HepG2 (cell line): ENCODE measurements at regions not wholly inside any gene's neighbourhood (a gene's known extent, or its start where the extent isn't known, plus 50 kb on each side); places are given as distances from the start of the nearest gene placed in this dataset.
"Not testable (repeated sequence)": the region's sequence is repeated elsewhere in the genome, so short reads cannot be mapped to it uniquely, and the experiment has no call there.

Experiments
- ATAC-seq: fragments of 200-7000 bp; cut with Tn5 transposase; 3 replicates; pipeline ENCODE4 v1.9.1; 2020; ENCODE audit warnings: mild to moderate bottlenecking, moderate library complexity
- BruUV-seq: library from RNA; stranded (reverse); fragments of 400-500 nt; replicated peaks from 2 replicates; lab custom pipeline; 2021; lab: Mats Ljungman, UMichigan
- CTCF ChIA-PET: fragments of 300-600 bp; formaldehyde crosslinking; extraction: SDS; loops from one replicate; lab custom pipeline; 2021; ENCODE audit warnings: low total read pairs, inconsistent platforms, low intra/inter-chr PET ratio; lab: Yijun Ruan, JAX
- POLR2A ChIA-PET: fragments of 350-600 bp; sonication (Branson Sonifier 250); formaldehyde crosslinking; loops from one replicate; lab custom pipeline; 2020; ENCODE audit warnings: antibody characterized with exemption, inconsistent platforms; lab: Yijun Ruan, JAX
- DNase-seq: peaks from one replicate; pipeline ENCODE4 v3.0.0-alpha.2; 2015; ENCODE audit warnings: low spot score
- FAIRE-seq: peaks from 3 replicates; lab custom pipeline; 2011; peaks lifted over from hg19 to GRCh38; lab: Jason Lieb, UNC
- H2AFZ ChIP-seq: one replicate; pipeline ENCODE4 v1.6.1; 2011; ENCODE audit warnings: low read length, inconsistent platforms
- H3K27ac ChIP-seq: fragments of 300-600 bp; 3 replicates; pipeline ENCODE4 v1.8.0; 2011; ENCODE audit warnings: mixed run types, mild to moderate bottlenecking, mixed read lengths, low read length, inconsistent platforms; ENCODE audit not compliant: insufficient read depth; ENCODE audit errors: extremely low read length
- H3K27me3 ChIP-seq, 2 experiments: fragments of 200-600 bp in 1 of 2; 2 replicates in 1 of 2; 3 replicates in 1 of 2; pipeline versions ENCODE4 v1.6.0 to v1.8.0; 2011; ENCODE audit warnings: low read length in 2 of 2, mild to moderate bottlenecking in 2 of 2, moderate library complexity in 2 of 2, inconsistent platforms in 1 of 2; ENCODE audit not compliant: insufficient read depth in 2 of 2, control insufficient read depth in 1 of 2
- H3K36me3 ChIP-seq, 2 experiments: fragments of 200-600 bp in 1 of 2; replicated peaks in 1 of 2; 2 replicates in 1 of 2; 3 replicates in 1 of 2; pipeline versions ENCODE4 v1.5.1 to v1.8.0; 2011; ENCODE audit warnings: low read length in 2 of 2, inconsistent platforms in 1 of 2; ENCODE audit not compliant: insufficient read depth in 2 of 2, control insufficient read depth in 1 of 2
- H3K4me1 ChIP-seq: 2 replicates; pipeline ENCODE4 v1.5.1; 2012; ENCODE audit warnings: low read length, inconsistent platforms; ENCODE audit not compliant: insufficient read depth
- H3K4me2 ChIP-seq: 2 replicates; pipeline ENCODE4 v1.6.0; 2011; ENCODE audit warnings: low read depth, low read length, inconsistent platforms
- H3K4me3 ChIP-seq, 3 experiments: fragments of 200-600 bp in 1 of 3; sonication (generic), shearing (Covaris generic) in 1 of 3; replicated peaks in 1 of 3; 2 replicates each; pipeline ENCODE4 v1.5.1; 2011 to 2016; ENCODE audit warnings: low read length in 3 of 3, inconsistent platforms in 2 of 3, low read depth in 2 of 3, mild to moderate bottlenecking in 2 of 3, control low read depth in 1 of 3, mixed read lengths in 1 of 3; ENCODE audit not compliant: insufficient read depth in 1 of 3
- H3K79me2 ChIP-seq: one replicate; pipeline ENCODE4 v1.6.1; 2011; ENCODE audit warnings: low read length, inconsistent platforms; ENCODE audit not compliant: insufficient read depth
- H3K9ac ChIP-seq: 2 replicates; pipeline ENCODE4 v1.6.0; 2011; ENCODE audit warnings: mild to moderate bottlenecking, low read depth, low read length, inconsistent platforms; ENCODE audit not compliant: insufficient read depth
- H3K9me3 ChIP-seq: 2 replicates; pipeline ENCODE4 v1.5.1; 2012; ENCODE audit warnings: mild to moderate bottlenecking, low read length
- H4K20me1 ChIP-seq: 2 replicates; pipeline ENCODE4 v1.6.0; 2011; ENCODE audit warnings: inconsistent platforms, mild to moderate bottlenecking, low read length, moderate library complexity; ENCODE audit not compliant: insufficient read depth
- WGBS: methylation state at CpG from one replicate; pipeline ENCODE4 v1.1.6; 2017; ENCODE audit warnings: low lambda C conversion rate; 5-methylcytosine and 5-hydroxymethylcytosine counted together
- in situ Hi-C: cut with HindIII; loops from 2 replicates; pipeline ENCODE4 v1.10.0; 2017; ENCODE audit warnings: low pct_unique_long_range_greater_than_20kb; ENCODE audit not compliant: extremely low pct_ligation_motif_present
- intact Hi-C: fragments of 100-400 bp; cut with micrococcal nuclease; formaldehyde crosslinking; loops from one replicate; pipeline ENCODE4 v1.10.0; 2022; ENCODE audit not compliant: unreplicated experiment
- TF ChIP-seq, protein P1 (sequence below): IDR thresholded peaks from 2 replicates; pipeline ENCODE4 v1.6.1; 2016; ENCODE audit warnings: mild to moderate bottlenecking
- TF ChIP-seq, protein P2 (sequence below): sonication (generic); formaldehyde crosslinking; IDR thresholded peaks from 2 replicates; pipeline ENCODE4 v1.9.0; 2022; ENCODE audit warnings: low read depth, missing genetic modification reagents
- TF ChIP-seq, protein P3 (sequence below): sonication (generic); formaldehyde crosslinking; IDR thresholded peaks from 2 replicates; pipeline ENCODE4 v1.5.0; 2020; ENCODE audit warnings: missing genetic modification reagents

DNA sequence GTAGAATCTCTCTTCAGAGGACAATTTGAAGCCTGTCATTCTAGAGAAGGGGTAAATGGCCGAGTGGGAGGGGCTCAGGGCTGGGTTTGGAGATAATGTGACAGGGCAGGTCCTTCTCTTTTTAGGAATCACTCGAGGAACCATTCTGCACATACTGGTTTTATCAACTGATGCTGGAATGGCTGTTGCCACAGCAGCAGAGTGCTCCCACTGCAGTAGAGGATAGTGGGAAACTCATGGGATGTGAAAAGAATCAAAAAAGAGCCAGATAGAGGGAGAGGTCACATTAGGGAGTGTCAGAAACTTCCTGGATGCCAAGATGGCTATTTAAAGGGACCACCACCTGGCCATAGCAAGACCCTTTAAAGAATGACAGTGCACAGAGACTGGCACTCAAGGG, 105.3 kb downstream of the NAV1 start:
- no peak overlapping the region for H3K4me2 ChIP-seq
- H3K4me3 ChIP-seq = no peak overlapping the region
- no peaks in the 10 kb centered on the region for H4K20me1 ChIP-seq
- H3K4me1 ChIP-seq = no peaks in the 10 kb centered on the region
- no peak overlapping the region for H3K27ac ChIP-seq
- H3K27me3 ChIP-seq = peaks cover 4 to 33% of the 10 kb centered on the region in 2 experiments; a peak in 4 of 5 replicates
- DNase-seq (no peak), FAIRE-seq (no peak), ATAC-seq (no peak)
- H3K79me2 ChIP-seq = no peaks in the 10 kb centered on the region
- no peaks in the 10 kb centered on the region for H3K9me3 ChIP-seq
- 4% methylated on average over 2 of the region's 2 CpGs for WGBS
- H2AFZ ChIP-seq = no peak overlapping the region
- no peaks in the 10 kb centered on the region for H3K36me3 ChIP-seq
- H3K9ac ChIP-seq = no peak overlapping the region
- in situ Hi-C loops (no loop called here), intact Hi-C loops (no loop called here)
- ChIA-PET CTCF (no interaction called here), POLR2A (no interaction called here)
- BruUV-seq = no TSS peak
- TF ChIP-seq, protein P1, sequence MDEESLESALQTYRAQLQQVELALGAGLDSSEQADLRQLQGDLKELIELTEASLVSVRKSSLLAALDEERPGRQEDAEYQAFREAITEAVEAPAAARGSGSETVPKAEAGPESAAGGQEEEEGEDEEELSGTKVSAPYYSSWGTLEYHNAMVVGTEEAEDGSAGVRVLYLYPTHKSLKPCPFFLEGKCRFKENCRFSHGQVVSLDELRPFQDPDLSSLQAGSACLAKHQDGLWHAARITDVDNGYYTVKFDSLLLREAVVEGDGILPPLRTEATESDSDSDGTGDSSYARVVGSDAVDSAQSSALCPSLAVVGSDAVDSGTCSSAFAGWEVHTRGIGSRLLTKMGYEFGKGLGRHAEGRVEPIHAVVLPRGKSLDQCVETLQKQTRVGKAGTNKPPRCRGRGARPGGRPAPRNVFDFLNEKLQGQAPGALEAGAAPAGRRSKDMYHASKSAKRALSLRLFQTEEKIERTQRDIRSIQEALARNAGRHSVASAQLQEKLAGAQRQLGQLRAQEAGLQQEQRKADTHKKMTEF (CRISPR knock-in tag) = no peak
- TF ChIP-seq, protein P2, sequence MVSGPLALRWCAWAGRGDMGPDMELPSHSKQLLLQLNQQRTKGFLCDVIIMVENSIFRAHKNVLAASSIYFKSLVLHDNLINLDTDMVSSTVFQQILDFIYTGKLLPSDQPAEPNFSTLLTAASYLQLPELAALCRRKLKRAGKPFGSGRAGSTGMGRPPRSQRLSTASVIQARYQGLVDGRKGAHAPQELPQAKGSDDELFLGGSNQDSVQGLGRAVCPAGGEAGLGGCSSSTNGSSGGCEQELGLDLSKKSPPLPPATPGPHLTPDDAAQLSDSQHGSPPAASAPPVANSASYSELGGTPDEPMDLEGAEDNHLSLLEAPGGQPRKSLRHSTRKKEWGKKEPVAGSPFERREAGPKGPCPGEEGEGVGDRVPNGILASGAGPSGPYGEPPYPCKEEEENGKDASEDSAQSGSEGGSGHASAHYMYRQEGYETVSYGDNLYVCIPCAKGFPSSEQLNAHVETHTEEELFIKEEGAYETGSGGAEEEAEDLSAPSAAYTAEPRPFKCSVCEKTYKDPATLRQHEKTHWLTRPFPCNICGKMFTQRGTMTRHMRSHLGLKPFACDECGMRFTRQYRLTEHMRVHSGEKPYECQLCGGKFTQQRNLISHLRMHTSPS (CRISPR knock-in tag) = no peak
- TF ChIP-seq, protein P3, sequence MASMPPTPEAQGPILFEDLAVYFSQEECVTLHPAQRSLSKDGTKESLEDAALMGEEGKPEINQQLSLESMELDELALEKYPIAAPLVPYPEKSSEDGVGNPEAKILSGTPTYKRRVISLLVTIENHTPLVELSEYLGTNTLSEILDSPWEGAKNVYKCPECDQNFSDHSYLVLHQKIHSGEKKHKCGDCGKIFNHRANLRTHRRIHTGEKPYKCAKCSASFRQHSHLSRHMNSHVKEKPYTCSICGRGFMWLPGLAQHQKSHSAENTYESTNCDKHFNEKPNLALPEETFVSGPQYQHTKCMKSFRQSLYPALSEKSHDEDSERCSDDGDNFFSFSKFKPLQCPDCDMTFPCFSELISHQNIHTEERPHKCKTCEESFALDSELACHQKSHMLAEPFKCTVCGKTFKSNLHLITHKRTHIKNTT = no peak

DNA sequence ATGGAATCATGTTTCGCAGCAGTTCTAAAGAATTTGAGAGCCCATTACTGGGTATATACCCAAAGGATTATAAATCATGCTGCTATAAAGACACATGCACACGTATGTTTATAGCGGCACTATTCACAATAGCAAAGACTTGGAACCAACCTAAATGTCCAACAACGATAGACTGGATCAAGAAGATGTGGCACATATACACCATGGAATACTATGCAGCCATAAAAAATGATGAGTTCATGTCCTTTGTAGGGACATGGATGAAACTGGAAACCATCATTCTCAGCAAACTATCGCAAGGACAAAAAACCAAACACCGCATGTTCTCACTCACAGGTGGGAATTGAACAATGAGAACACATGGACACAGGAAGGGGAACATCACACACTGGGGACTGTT, 106.1 kb downstream of the NAV1 start:
- DNase-seq, intact Hi-C loops, H3K36me3 ChIP-seq, BruUV-seq, H3K9me3 ChIP-seq, H3K79me2 ChIP-seq, H3K9ac ChIP-seq, POLR2A ChIA-PET, ATAC-seq, H3K4me1 ChIP-seq, CTCF ChIA-PET, H2AFZ ChIP-seq, H4K20me1 ChIP-seq, H3K4me2 ChIP-seq, FAIRE-seq, H3K27ac ChIP-seq, H3K4me3 ChIP-seq, in situ Hi-C loops: not testable (repeated sequence)
- 33% methylated on average over 3 of the region's 6 CpGs for WGBS
- peaks cover 5 to 37% of the 10 kb centered on the region in 2 experiments; a peak in 4 of 5 replicates for H3K27me3 ChIP-seq
